ENCODE measurements at regions not wholly inside any gene's neighbourhood (a gene's known extent, or its start where the extent isn't known, plus 50 kb on each side); places are given as distances from the start of the nearest gene placed in this dataset.

DNA sequence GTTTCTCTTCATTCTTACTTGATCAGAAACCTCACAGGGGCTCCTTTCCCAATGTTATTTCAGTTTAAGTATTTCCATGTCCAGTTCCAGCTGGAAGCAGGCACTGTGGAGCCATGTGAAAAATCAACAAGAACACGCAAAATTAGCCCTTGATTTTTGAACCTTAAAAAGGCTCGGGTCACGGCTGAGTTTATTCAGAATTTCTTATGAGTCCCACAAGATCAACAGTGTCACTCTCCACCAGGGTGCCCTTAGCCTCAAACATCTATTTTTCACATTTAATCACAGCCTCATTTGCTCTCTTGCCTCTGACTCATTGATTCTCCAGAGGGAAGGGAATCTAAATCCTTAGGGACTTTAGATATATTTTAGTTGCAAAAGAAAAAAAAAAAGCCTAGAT is 157.7 kb upstream of the AVPR1A start:
- no peak for DNase-seq
- peaks cover 22% of the 10 kb centered on the region for H3K4me1 Mint-ChIP-seq
- TF ChIP-seq, protein P1, sequence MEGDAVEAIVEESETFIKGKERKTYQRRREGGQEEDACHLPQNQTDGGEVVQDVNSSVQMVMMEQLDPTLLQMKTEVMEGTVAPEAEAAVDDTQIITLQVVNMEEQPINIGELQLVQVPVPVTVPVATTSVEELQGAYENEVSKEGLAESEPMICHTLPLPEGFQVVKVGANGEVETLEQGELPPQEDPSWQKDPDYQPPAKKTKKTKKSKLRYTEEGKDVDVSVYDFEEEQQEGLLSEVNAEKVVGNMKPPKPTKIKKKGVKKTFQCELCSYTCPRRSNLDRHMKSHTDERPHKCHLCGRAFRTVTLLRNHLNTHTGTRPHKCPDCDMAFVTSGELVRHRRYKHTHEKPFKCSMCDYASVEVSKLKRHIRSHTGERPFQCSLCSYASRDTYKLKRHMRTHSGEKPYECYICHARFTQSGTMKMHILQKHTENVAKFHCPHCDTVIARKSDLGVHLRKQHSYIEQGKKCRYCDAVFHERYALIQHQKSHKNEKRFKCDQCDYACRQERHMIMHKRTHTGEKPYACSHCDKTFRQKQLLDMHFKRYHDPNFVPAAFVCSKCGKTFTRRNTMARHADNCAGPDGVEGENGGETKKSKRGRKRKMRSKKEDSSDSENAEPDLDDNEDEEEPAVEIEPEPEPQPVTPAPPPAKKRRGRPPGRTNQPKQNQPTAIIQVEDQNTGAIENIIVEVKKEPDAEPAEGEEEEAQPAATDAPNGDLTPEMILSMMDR (IDR thresholded peaks at IDR 0.05): no peak
- H3K27me3 Mint-ChIP-seq (ENCODE audit: low read depth, poor library complexity): no peaks in the 10 kb centered on the region
- H3K27ac Mint-ChIP-seq: peak overlapping the region; percentile 32
- peaks cover 20% of the 10 kb centered on the region for H3K9me3 Mint-ChIP-seq
- H3K4me3 Mint-ChIP-seq: no peak overlapping the region
- H3K36me3 Mint-ChIP-seq (ENCODE audit: low read depth): no peaks in the 10 kb centered on the region

DNA sequence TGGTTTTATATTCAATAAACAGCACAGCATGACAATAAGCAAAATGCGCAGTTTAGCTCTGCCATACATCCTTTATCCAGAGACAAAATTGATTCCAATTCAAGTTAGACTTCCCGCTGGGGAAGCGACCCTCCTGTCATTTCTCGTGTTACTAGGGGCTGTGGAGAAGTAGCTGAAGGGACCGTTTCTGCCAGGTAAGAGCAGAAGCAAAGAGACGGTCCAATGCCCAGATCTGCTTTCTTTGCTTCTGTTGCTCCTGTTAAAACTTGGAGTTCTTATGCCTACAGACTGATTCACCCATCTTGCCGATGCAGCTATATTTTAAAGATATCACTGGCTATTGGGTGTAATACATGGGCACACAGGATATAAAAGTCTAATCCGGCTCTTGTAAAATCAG is 156.8 kb upstream of the AVPR1A start:
- peaks cover 20% of the 10 kb centered on the region for H3K9me3 Mint-ChIP-seq
- H3K27ac Mint-ChIP-seq: peak overlapping the region; percentile 11
- peaks cover 24% of the 10 kb centered on the region for H3K4me1 Mint-ChIP-seq
- DNase-seq: no peak
- no peaks in the 10 kb centered on the region for H3K27me3 Mint-ChIP-seq (ENCODE audit: low read depth, poor library complexity)
- no peak overlapping the region for H3K4me3 Mint-ChIP-seq
- TF ChIP-seq, protein P1 (IDR thresholded peaks at IDR 0.05): no peak
- no peaks in the 10 kb centered on the region for H3K36me3 Mint-ChIP-seq (ENCODE audit: low read depth)

DNA sequence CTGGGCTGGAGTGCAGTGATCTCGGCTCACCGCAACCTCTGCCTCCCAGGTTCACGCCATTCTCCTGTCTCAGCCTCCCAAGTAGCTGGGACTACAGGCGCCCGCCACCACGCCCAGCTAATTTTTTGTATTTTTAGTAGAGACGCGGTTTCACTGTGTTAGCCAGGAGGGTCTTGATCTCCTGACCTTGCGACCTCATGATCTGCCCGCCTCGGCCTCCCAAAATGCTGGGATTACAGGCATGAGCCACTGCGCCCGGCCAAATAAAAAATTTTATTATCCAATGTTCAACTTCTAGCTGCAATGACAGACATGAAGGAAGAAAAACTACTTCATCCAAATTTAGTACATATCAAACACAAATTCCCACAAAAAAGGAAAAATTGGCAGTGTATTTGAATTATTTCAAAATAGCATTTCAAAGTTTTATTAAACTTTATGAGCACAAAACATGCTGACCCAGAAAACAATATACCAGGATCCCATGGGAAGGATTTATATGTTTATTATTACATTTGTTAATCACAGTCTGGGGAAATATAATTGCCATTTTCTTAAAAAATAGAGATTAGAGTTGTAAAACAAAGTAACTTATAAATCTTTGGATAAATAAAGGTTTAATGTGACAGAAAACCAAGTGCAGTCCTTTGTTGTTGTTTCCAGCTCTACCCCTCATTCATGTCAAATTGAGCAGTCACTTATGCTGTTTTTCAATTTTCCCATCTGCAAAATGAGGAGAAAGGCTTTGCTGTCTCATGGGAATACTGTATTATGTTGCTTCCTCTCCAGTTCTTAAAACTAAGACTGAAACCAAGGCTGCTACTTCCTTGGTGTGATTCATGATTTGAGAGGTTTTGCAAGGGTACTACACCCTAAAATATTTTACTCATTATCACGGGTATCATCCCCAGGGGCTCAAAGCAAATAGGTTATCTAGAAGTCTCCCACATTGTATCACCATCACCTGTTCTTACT is 155.2 kb upstream of the AVPR1A start:
- TF ChIP-seq, protein P1 (IDR thresholded peaks at IDR 0.05): no peak
- DNase-seq: no peak
- no peaks in the 10 kb centered on the region for H3K36me3 Mint-ChIP-seq (ENCODE audit: low read depth)
- peaks cover 19% of the 10 kb centered on the region for H3K9me3 Mint-ChIP-seq
- no peak overlapping the region for H3K27ac Mint-ChIP-seq
- H3K4me1 Mint-ChIP-seq: peaks cover 37% of the 10 kb centered on the region
- no peak overlapping the region for H3K4me3 Mint-ChIP-seq
- peaks cover 3% of the 10 kb centered on the region for H3K27me3 Mint-ChIP-seq (ENCODE audit: low read depth, poor library complexity)

DNA sequence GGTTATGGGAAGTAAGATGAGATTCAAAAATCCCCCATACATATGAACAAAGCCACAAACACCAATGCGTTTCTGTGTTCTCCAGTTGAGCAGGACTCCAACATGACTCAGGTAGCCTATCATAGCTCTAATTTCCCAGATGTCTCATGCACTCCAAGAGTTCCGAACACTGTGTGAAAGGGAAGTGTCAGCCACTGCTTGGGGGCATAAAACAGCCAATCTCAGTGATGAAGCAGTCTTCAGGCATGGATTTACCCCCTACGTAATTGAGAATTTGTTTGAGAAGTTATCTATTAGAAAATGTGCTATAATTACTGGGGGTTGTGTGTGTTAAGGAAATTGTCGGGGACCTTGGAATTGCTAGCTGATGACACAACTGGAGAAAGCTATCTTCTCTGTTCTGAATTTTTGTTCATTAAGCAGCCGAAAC is 153.9 kb upstream of the AVPR1A start:
- Mint-ChIP-seq H3K27ac (no peak overlapping the region), H3K36me3 (ENCODE audit: low read depth) (no peaks in the 10 kb centered on the region)
- TF ChIP-seq, protein P1 (IDR thresholded peaks at IDR 0.05): no peak

DNA sequence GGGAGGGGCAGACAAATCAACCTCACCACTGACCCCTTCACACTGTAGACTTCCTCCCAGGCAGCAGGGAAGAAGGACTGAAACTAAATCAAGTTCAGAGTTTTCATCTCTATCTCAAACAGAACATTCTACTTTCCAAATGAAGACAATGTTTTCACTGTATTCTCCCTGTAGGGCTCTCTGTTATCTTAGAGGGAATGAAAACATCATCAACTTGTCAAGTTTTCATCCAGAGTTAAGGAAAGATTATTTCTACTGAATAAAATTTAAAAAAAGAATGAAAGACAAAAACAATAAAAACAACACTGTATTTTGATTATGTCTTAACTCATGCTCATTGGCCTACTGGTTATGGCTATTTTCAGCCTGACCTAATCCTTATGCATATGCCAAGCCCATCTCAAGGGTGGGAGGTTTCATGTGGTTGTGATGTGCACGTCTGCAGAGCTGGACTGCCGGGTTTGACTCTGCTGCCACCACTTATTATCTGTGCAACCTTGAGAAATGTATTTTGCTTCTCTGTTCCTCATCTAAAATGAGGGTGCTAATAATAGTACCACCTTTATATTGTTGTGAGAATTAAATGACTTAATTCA is 152.0 kb upstream of the AVPR1A start:
- Mint-ChIP-seq H3K9me3 (no peaks in the 10 kb centered on the region), H3K27me3 (ENCODE audit: low read depth, poor library complexity) (peaks cover 3% of the 10 kb centered on the region), H3K4me3 (no peak overlapping the region), H3K36me3 (ENCODE audit: low read depth) (no peaks in the 10 kb centered on the region), H3K4me1 (peaks cover 38% of the 10 kb centered on the region), H3K27ac (no peak overlapping the region)
- TF ChIP-seq, protein P1 (IDR thresholded peaks at IDR 0.05): no peak
- DNase-seq: no peak

More for the DNA sequence above, 153.9 kb upstream of the AVPR1A start:
- peaks cover 37% of the 10 kb centered on the region for H3K4me1 Mint-ChIP-seq
- DNase-seq: no peak
- peaks cover 3% of the 10 kb centered on the region for H3K27me3 Mint-ChIP-seq (ENCODE audit: low read depth, poor library complexity)
- no peak overlapping the region for H3K4me3 Mint-ChIP-seq
- peaks cover 6% of the 10 kb centered on the region for H3K9me3 Mint-ChIP-seq

Measured in nephron progenitor cell (in vitro differentiated cells).